Adrenal gland (tissue), 9 donors: ENCODE measurements at regions not wholly inside any gene's neighbourhood (a gene's known extent, or its start where the extent isn't known, plus 50 kb on each side); places are given as distances from the start of the nearest gene placed in this dataset.

Source experiments
- DNase-seq, 7 donors: peaks; one replicate each; pipeline ENCODE4 v3.0.0-alpha.2; 2019 to 2020
- H3K27ac ChIP-seq, 5 donors: fragments of 200-600 bp; sonication (generic) in 4 of 5; 1 replicate in 3 of 5; 2 replicates in 2 of 5; pipeline versions ENCODE4 v1.5.1 to v1.8.0; 2016 to 2020; ENCODE audit warnings: mild to moderate bottlenecking in 1 of 5
- H3K27me3 ChIP-seq: fragments of 200-600 bp; 2 replicates; pipeline ENCODE4 v1.8.0; 2021
- H3K36me3 ChIP-seq, 2 donors: fragments of 200-600 bp; replicated peaks in 1 of 2; 1 replicate in 1 of 2; 2 replicates in 1 of 2; pipeline versions ENCODE4 v1.5.1 to v1.8.0; 2018 to 2022
- H3K4me1 ChIP-seq, 2 donors: fragments of 200-600 bp; replicated peaks in 1 of 2; 1 replicate in 1 of 2; 2 replicates in 1 of 2; pipeline versions ENCODE4 v1.5.1 to v1.8.0; 2018 to 2021
- H3K4me3 ChIP-seq, 4 donors: fragments of 200-600 bp; sonication (generic) in 3 of 4; one replicate each; pipeline ENCODE4 v1.5.1; 2016 to 2018
- H3K9me3 ChIP-seq, 3 donors: fragments of 200-600 bp; sonication (generic) in 1 of 3; replicated peaks in 1 of 3; 1 replicate in 2 of 3; 2 replicates in 1 of 3; pipeline versions ENCODE4 v1.5.1 to v1.8.0; 2016 to 2021
- CTCF ChIP-seq, 6 experiments: fragments of 450-650 bp in 4 of 6; fragments of 200-600 bp in 2 of 6; sonication (generic) in 1 of 6; IDR thresholded peaks; 1 replicate in 5 of 6; 2 replicates in 1 of 6; pipeline versions ENCODE4 v1.5.1 to v1.8.0; 2016 to 2021; ENCODE audit warnings: antibody characterized with exemption in 6 of 6, mild to moderate bottlenecking in 2 of 6, moderate library complexity in 1 of 6
- POLR2A ChIP-seq, 2 donors: fragments of 450-650 bp; IDR thresholded peaks; one replicate each; pipeline ENCODE4 v1.6.1; 2017; ENCODE audit warnings: antibody characterized with exemption in 2 of 2, mild to moderate bottlenecking in 2 of 2, moderate library complexity in 1 of 2
- WGBS, 4 donors: extraction: QIAGEN DNeasy Blood & Tissue Kit in 2 of 4; methylation state at CpG; one replicate each; pipeline versions ENCODE4 v1.1.5 to v1.1.7; 2013 to 2017; 5-methylcytosine and 5-hydroxymethylcytosine counted together
- intact Hi-C, 2 donors: fragments of 100-400 bp; cut with DNase I; formaldehyde crosslinking; loops; one replicate each; pipeline versions ENCODE4 v1.14.1 to v1.15.0; 2022 to 2023
- donor health status: healthy with polysubstance abuse.
- donor health status: Bipolar disorder and iron deficiency.
- donor health status: DM: yes; HTN: yes; CAD: no.
- donor health status: DM: no; HTN: no; CAD: no.
- donor health status: DM: no; HTN: no; CAD: no.

DNA sequence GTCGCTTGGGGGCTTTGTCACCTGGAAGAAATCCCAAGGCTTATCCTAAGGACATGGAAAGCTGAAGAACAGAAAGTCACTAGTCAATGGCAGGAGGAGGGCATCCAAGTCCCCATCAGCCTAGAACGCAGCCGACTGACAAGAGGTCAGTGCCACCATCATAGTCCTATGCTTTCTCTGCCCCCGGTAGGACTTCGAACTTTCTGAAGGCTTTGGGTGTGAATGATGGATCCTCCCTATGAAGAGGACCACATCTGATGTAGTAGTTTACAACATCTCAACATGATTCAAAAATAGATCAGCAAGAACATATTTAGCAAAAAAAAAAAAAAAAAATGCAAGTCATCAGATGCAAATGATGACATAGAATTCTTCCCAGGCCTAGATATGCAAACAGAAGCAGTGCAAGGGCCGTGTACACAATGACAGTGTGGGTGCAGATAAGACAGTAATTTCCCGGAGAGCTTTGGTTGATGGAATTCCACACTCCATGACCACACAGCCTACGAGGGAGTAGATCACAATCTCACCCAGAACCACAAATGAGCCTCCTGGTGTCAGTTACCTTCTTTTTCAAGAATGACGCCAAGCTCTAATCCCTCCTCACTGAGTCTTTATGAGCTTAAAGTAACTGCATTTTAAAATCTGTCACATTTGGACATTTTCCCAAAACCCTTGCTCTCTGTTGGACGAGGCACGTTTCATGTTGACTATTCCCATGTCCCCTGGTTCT lies 88.2 kb downstream of the PSMG1 start:
- TF ChIP-seq POLR2A (IDR thresholded peaks at IDR 0.05): no peak
- TF ChIP-seq CTCF (IDR thresholded peaks at IDR 0.05): no peak
- peaks cover 5 to 38% of the 10 kb centered on the region in 2 donors for H3K4me1 ChIP-seq
- no peaks in the 10 kb centered on the region for H3K27me3 ChIP-seq
- 64 to 77% (median 70%) methylated on average over 11 of the region's 11 CpGs for WGBS, 4 donors
- intact Hi-C loops: no loop called here
- peak overlapping the region in 4 of 5 donors; percentile 54 to 94 (median 67) for H3K27ac ChIP-seq
- no peaks in the 10 kb centered on the region for H3K36me3 ChIP-seq
- H3K9me3 ChIP-seq: no peaks in the 10 kb centered on the region
- H3K4me3 ChIP-seq: no peak overlapping the region
- peak in 1 of 7 donors; percentile 48 for DNase-seq

DNA sequence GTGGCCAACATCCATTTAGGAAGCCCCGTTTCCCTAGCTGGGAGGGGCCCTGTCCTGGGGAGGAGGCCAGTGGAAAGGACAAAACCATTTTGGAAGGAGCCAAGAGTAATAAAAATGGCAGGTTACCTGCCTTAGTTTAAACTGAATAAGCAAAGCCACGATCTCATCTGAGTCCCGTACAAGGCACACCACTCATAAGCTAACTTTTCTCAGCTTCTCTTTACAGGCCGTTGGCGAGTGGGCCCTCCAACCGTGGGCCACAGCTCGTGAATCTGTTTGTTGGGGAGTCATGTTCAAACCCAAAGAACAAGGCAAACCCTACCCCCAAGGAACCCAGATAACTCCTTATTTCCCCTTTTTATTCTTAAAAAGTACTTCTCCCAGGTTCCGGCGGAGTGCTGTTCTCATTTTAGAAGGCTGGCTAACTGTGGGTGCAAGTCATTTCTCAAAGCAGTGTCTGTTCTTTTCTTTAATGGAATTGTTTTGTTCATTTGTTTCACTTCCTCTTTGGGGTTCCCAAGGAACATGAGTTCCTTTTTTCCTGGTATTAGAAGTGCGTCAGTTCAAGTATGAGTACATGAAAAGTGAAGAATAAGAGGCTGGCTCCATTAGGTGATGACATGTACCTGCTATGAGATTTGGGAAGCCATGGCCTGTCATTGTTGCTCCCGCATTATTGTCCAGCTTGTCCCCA lies 89.0 kb downstream of the PSMG1 start:
- DNase-seq: peak in 1 of 7 donors; percentile 41
- TF ChIP-seq POLR2A (IDR thresholded peaks at IDR 0.05): no peak
- no peak for TF ChIP-seq CTCF (IDR thresholded peaks at IDR 0.05)
- WGBS, 4 donors: 70 to 76% (median 72%) methylated on average over 11 of the region's 11 CpGs
- Histone ChIP-seq H3K9me3 (no peaks in the 10 kb centered on the region), H3K27me3 (no peaks in the 10 kb centered on the region), H3K36me3 (no peaks in the 10 kb centered on the region), H3K4me3 (no peak overlapping the region), H3K4me1 (peaks cover 5 to 38% of the 10 kb centered on the region in 2 donors), H3K27ac (peak overlapping the region in 4 of 5 donors; percentile 54 to 85 (median 67))
- intact Hi-C loops: no loop called here

DNA sequence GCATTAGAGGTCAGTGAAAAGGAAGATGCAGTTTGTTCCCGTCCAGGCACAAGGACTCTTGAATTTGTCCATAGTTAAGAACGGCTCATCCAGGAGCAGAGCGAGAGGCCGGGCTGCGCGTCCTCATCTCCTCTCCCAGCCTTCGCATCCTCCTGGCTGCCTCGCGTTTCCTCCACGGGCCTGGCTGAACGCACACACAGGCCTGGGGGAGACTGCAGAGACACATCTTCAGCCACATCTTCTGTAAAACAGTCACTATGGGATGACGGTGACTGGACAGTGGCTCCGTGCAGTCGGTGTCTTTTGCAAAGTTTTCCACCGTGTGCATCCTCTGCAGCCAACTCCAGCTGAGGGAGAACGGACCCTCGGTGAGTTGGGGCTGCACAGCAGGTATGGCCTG lies 89.7 kb downstream of the PSMG1 start:
- H3K27me3 ChIP-seq: no peaks in the 10 kb centered on the region
- H3K27ac ChIP-seq: peak overlapping the region in 1 of 5 donors; percentile 85
- TF ChIP-seq CTCF (IDR thresholded peaks at IDR 0.05) (no peak), POLR2A (IDR thresholded peaks at IDR 0.05) (no peak)
- intact Hi-C loops: no loop called here
- WGBS, 4 donors: 87 to 96% (median 92%) methylated on average over 17 of the region's 17 CpGs
- no peak overlapping the region for H3K4me3 ChIP-seq
- peaks cover 5 to 40% of the 10 kb centered on the region in 2 donors for H3K4me1 ChIP-seq
- no peaks in the 10 kb centered on the region for H3K9me3 ChIP-seq
- H3K36me3 ChIP-seq: no peaks in the 10 kb centered on the region
- no peak for DNase-seq

DNA sequence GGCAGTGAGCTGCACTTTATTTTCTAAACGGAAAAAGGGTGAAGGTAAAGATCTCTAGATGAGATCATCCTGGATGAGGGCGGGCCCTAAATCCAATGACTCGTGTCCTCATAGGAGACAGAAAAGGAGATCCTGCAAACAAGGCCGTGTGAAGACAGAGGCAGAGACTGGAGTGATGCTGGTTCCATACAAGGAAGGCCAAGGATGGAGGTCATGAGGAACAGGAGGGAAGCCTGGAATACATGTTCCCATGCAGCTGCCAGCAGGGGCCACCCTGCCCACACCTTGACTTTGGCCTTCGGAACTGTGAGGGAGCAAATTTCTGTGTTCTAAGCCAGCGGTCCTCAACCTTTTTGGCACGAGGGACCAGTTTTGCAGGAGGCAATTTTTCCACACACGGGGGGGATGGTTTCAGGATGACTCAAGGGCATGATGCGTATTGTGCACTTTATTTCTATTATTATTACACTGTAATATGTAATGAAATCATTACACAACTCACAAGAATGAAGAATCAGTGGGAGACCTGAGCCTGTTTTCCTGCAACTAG lies 94.3 kb downstream of the PSMG1 start:
- peak overlapping the region in 2 of 5 donors; percentile 13 to 29 for H3K27ac ChIP-seq
- H3K27me3 ChIP-seq: no peaks in the 10 kb centered on the region
- intact Hi-C loops: no loop called here
- H3K36me3 ChIP-seq: no peaks in the 10 kb centered on the region
- peaks cover 0 to 10% of the 10 kb centered on the region in 2 donors for H3K4me1 ChIP-seq
- WGBS, 4 donors: 58 to 70% (median 62%) methylated on average over 9 of the region's 9 CpGs
- no peaks in the 10 kb centered on the region for H3K9me3 ChIP-seq
- H3K4me3 ChIP-seq: no peak overlapping the region
- TF ChIP-seq POLR2A (IDR thresholded peaks at IDR 0.05): no peak
- TF ChIP-seq CTCF (IDR thresholded peaks at IDR 0.05): no peak
- DNase-seq: peak in 1 of 7 donors; percentile 50
